Epidermal melanocyte (primary cell): ENCODE measurements at regions not wholly inside any gene's neighbourhood (a gene's known extent, or its start where the extent isn't known, plus 50 kb on each side); places are given as distances from the start of the nearest gene placed in this dataset.
"Not testable (repeated sequence)": the region's sequence is repeated elsewhere in the genome, so short reads cannot be mapped to it uniquely, and the experiment has no call there.

ENCODE experiments used
- DNase-seq: peaks from one replicate; pipeline ENCODE4 v3.0.0; 2011; ENCODE audit warnings: low spot score; ENCODE audit not compliant: insufficient read length

DNA sequence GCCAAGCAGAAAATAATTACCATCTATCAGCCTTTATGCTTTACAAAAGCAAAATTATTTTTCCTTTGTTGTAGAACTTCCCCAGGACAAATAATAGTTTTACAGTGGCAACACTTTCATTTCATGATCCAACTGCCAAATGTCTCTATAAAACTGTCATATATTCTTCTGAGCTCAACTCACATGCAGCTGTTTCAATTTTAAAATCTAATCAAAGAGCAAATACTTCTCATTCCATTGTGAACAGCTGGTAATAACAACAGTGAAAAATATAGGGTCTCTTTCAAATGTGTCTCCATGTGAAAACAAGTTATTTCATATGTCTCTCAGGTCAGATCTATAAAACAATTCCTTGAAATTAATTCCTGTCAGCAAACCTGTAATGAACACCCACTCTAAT, 270.6 kb upstream of the SLC7A11 start:
- no peak for DNase-seq

DNA sequence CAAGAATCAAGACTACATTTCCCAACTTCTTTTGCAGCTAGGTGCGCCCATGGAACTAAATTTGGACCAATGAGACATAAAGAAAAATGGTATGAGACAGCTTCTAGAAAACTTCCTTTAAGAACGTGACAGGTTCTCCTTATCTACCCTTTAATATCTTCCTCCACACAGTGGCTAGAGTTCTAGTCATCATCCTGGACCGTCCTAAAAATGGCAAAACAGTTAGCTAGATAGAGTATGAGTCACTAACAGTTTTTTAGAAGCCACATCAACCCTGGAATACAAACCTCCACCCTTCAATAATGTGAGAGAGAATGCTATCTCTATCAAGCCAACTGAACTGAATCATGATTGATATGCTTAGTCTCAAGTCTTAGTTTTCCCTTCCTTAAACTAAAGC, 267.9 kb upstream of the SLC7A11 start:
- no peak for DNase-seq

GRCh38 chr4:138509346-138509745, 267.2 kb upstream of the SLC7A11 start:
- no peak for DNase-seq

- no peak for DNase-seq
These were observed 265.4 kb upstream of the SLC7A11 start for GRCh38 chr4:138507522-138507921.

- no peak for DNase-seq
These were observed 259.5 kb upstream of the SLC7A11 start for GRCh38 chr4:138501614-138502013.

DNA sequence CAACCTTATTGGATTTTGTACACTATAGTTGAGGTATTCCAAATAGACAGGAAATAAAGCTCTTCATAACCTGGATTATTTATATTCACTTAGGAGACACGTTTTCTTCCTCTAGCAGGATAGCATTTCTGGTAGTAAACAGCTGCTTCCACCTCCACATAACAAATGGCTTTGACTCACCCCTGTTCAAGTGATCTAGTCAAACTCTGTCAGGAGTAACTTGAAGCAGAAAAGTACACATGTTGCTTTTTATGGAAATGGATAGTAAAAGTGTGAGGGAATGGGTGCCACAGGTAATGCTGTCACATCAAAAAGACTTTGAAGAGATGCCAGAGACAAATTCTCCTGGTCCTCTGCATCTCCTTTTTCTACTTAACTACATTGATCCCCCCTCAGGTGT, 258.7 kb upstream of the SLC7A11 start:
- no peak for DNase-seq

- DNase-seq, result no peak
These were observed 257.5 kb upstream of the SLC7A11 start for GRCh38 chr4:138499627-138500026.

GRCh38 chr4:138494931-138495330, 252.8 kb upstream of the SLC7A11 start:
- DNase-seq, result no peak

DNA sequence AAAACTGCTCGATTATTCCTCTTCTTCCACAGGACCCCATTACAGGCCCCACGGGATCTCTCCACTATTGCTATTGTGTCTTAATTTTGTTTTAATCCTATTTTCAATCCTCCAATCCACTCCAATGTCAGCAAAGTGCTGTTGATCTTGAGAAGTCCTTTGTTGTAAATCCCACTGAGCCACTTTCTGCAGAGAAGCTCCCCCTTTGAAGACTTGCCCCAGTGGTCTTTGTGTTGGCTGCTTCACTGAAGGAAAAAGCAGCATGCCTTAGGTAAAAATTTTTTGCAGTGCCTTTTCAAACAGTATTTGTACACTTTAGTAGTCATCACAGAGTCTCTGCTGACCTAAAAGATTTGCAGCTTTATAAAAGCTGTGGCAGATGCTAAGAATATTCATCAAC, 252.0 kb upstream of the SLC7A11 start:
- DNase-seq, result no peak

GRCh38 chr4:138492176-138492575, 250.0 kb upstream of the SLC7A11 start:
- no peak for DNase-seq

GRCh38 chr4:138488533-138488932, 246.4 kb upstream of the SLC7A11 start:
- no peak for DNase-seq

- no peak for DNase-seq
These were observed 245.5 kb upstream of the SLC7A11 start for GRCh38 chr4:138487670-138488069.

DNA sequence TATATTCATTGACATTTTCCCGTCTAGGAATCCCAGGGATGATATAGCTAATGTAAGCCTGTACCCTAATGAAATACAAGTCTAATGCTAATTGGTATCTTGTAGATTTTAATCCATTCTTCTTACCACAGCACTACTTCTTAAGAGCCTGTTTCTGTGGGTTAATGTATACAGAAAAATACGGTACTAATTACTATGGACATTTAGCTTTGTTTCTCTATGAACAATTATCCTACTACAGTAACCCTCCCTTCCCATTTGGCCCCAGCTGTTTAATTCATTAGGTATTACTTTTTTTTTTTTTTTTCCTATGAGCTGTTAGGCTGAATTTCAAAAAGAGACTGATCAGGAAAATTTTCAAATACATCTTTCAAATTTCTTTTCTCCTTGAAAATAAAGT, 245.1 kb upstream of the SLC7A11 start:
- DNase-seq, result no peak

GRCh38 chr4:138485498-138485897, 243.3 kb upstream of the SLC7A11 start:
- DNase-seq, result no peak

DNA sequence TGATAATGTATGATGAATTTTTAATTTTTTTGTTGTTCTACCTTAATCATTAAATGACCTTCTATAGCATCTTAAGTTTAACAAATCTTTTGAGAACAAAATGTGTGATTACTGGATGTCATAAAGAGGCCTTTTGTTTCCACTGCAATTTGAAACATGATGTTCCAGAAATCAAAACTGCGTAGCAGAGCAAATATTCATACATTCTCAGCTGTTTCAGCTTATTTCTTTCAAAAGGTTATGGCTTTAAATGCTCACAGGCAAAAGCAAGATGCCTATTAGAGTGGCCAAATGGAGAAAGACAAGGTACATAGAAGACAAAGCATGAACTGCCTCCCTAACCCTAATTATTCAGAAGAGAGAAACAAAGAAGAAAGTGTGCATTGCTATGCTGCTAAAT, 233.0 kb upstream of the SLC7A11 start:
- no peak for DNase-seq

DNA sequence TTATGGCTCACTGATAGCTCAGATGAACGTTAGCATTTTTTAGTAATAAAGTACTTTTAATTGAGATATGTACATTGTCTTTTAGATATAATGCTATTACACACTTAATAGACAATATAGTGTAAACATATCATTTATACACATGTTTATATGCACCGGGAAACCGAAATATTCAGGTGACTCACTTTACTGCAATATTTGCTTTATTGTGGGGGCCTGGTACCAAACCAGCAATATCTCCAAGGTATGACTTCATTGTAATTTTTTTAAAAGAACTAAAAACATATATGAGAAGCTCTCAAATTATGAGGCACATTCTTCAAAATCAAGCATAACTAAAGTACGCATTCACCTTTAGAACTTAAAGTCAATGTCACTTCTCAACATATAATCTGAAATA, 231.2 kb upstream of the SLC7A11 start:
- no peak for DNase-seq

- no peak for DNase-seq
These were observed 218.6 kb upstream of the SLC7A11 start for GRCh38 chr4:138460477-138461414.

- no peak for DNase-seq
These were observed 216.6 kb upstream of the SLC7A11 start for GRCh38 chr4:138458751-138459150.

GRCh38 chr4:138456349-138456748, 214.2 kb upstream of the SLC7A11 start:
- not testable (repeated sequence) for DNase-seq

GRCh38 chr4:138455097-138455496, 212.9 kb upstream of the SLC7A11 start:
- DNase-seq, result no peak

- no peak for DNase-seq
These were observed 210.7 kb upstream of the SLC7A11 start for GRCh38 chr4:138452826-138453225.

- no peak for DNase-seq
These were observed 209.1 kb upstream of the SLC7A11 start for GRCh38 chr4:138451276-138451663.

- no peak for DNase-seq
These were observed 208.6 kb upstream of the SLC7A11 start for GRCh38 chr4:138450546-138451275.
